DMS 273 (cell line): ENCODE measurements at regions not wholly inside any gene's neighbourhood (a gene's known extent, or its start where the extent isn't known, plus 50 kb on each side); places are given as distances from the start of the nearest gene placed in this dataset.

Source experiments
- DNase-seq: peaks from one replicate; lab custom pipeline; 2025; ENCODE audit not compliant: unreplicated experiment; lab: John Stamatoyannopoulos, UW

- DNase-seq, result no peak
These were observed 295.2 kb upstream of the ZNF32 start for GRCh38 chr10:43943818-43944360.

- DNase-seq, result no peak
These were observed 294.6 kb upstream of the ZNF32 start for GRCh38 chr10:43943119-43943817.

- DNase-seq, result no peak
These were observed 293.6 kb upstream of the ZNF32 start for GRCh38 chr10:43942096-43942850.

GRCh38 chr10:43940898-43941837 is 292.5 kb upstream of the ZNF32 start:
- peak; percentile 17 for DNase-seq

- peak; percentile 91 for DNase-seq
These were observed 291.5 kb upstream of the ZNF32 start for GRCh38 chr10:43939939-43940820.

- DNase-seq, result no peak
These were observed 290.8 kb upstream of the ZNF32 start for GRCh38 chr10:43939389-43939938.

GRCh38 chr10:43938810-43939209 is 290.1 kb upstream of the ZNF32 start:
- no peak for DNase-seq

- no peak for DNase-seq
These were observed 282.7 kb upstream of the ZNF32 start for GRCh38 chr10:43931308-43931930.

GRCh38 chr10:43930777-43931176 is 282.1 kb upstream of the ZNF32 start:
- no peak for DNase-seq

GRCh38 chr10:43930243-43930642 is 281.6 kb upstream of the ZNF32 start:
- no peak for DNase-seq

- DNase-seq, result no peak
These were observed 280.4 kb upstream of the ZNF32 start for GRCh38 chr10:43929122-43929521.

- DNase-seq, result no peak
These were observed 279.8 kb upstream of the ZNF32 start for GRCh38 chr10:43928425-43928968.

GRCh38 chr10:43926875-43927406 is 278.3 kb upstream of the ZNF32 start:
- DNase-seq, result no peak

GRCh38 chr10:43926371-43926770 is 277.7 kb upstream of the ZNF32 start:
- no peak for DNase-seq

- DNase-seq, result no peak
These were observed 277.1 kb upstream of the ZNF32 start for GRCh38 chr10:43925793-43926192.

GRCh38 chr10:43923328-43923727 is 274.6 kb upstream of the ZNF32 start:
- DNase-seq, result no peak

- peak; percentile 2 for DNase-seq
These were observed 273.9 kb upstream of the ZNF32 start for GRCh38 chr10:43922335-43923280.

- DNase-seq, result no peak
These were observed 273.2 kb upstream of the ZNF32 start for GRCh38 chr10:43921881-43922280.
